ENCODE measurements at regions not wholly inside any gene's neighbourhood (a gene's known extent, or its start where the extent isn't known, plus 50 kb on each side); places are given as distances from the start of the nearest gene placed in this dataset.

DNA sequence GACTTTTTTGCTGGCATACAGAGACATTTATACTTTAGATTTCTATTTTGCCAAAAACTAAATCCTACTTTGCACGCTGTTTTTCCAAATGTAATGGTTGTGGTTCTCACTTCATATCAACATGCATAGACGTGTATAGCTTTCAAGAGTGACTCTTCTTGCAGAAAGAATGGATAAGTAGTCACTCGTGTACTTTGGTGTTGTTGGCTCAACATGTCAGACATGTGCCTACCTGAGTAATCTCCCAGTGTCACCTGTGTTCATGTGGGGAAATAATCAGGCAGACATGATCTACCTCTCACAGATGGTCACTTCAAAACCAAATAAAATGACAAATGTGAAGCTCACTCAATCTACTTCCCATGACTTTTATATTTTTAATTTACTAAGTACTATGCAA is 73.1 kb downstream of the GPR88 start:
- no peak overlapping the region for H3K4me3 ChIP-seq (ENCODE audit: low read depth, low read length)
- TF ChIP-seq, protein P1, sequence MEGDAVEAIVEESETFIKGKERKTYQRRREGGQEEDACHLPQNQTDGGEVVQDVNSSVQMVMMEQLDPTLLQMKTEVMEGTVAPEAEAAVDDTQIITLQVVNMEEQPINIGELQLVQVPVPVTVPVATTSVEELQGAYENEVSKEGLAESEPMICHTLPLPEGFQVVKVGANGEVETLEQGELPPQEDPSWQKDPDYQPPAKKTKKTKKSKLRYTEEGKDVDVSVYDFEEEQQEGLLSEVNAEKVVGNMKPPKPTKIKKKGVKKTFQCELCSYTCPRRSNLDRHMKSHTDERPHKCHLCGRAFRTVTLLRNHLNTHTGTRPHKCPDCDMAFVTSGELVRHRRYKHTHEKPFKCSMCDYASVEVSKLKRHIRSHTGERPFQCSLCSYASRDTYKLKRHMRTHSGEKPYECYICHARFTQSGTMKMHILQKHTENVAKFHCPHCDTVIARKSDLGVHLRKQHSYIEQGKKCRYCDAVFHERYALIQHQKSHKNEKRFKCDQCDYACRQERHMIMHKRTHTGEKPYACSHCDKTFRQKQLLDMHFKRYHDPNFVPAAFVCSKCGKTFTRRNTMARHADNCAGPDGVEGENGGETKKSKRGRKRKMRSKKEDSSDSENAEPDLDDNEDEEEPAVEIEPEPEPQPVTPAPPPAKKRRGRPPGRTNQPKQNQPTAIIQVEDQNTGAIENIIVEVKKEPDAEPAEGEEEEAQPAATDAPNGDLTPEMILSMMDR (IDR thresholded peaks at IDR 0.05; ENCODE audit: low read depth, low read length) = no peak

DNA sequence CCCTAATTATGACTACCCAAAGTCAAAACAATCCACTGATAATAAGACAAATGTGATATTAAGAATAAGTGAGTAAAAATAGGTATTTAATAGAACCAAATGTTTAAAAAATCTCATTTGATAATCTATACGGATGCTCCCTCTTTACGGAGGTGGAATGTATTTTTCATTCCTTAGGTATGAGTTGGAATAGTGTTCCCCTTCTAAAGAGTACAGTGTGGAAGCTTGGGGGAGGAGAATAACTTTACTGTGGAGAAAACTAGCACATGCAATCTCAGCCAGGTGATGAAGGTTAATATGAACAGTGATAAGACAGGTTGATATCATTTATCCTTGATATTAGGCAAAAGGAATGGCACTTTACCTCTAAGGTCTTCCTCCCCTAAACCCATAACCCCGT is 74.6 kb downstream of the GPR88 start:
- no peak overlapping the region for H3K4me3 ChIP-seq (ENCODE audit: low read depth, low read length)
- TF ChIP-seq, protein P1 (IDR thresholded peaks at IDR 0.05; ENCODE audit: low read depth, low read length) = no peak

DNA sequence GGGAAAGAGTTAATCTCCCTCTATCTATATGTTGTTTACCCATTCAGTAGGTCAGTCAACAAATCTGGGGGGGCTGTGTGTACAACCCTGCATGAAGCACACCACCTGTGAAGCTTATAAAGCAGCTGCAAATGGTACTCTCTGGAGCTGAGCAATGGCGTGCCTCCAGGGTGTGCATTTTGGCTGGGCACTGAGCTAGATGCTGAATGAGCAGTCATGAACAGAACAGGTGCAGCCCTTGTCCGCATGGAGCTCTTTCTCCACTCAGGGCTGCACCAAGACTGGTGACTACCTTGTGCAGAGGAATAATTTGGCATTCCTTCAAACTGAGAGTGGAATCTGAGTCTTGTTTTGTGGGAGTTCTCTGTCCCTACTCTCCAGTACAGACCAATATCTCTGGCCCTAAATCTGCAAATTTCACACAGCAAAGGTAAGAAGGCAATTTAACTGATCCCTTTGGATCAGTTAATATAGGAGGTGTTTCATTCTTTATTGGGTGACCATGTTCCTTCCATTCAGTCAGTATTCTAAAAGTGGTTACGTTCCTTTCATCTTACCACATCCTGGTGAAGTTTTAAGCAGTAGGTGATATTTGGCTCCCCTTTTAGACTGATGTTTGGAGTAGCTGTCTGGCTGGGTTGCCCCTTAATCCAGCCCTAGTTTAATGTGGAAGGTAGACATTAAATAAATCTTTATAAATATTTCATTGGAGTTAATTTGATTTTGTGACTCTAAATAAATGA is 76.0 kb downstream of the GPR88 start:
- TF ChIP-seq, protein P1 (IDR thresholded peaks at IDR 0.05; ENCODE audit: low read depth, low read length) = no peak
- H3K4me3 ChIP-seq (ENCODE audit: low read depth, low read length) = no peak overlapping the region

DNA sequence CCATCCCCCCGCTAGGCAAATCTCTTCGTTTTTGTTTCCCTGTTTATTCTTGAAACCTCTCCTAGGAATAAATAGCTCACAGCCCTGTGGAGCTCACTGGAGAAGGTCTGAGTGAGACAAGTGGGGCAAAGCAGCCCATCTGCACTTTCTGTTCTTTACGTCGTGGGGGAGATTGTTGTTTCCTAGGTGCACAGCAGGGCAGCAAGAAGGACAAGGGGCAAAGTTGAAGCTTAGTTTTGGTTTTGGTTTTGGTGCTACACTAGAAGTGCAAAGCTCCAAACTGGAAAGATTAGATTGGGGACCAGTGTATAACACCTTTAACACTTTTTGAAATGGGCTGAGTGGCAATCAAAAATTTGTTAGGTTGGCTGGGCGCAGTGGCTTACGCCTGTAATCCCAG is 76.6 kb downstream of the GPR88 start:
- TF ChIP-seq, protein P1 (IDR thresholded peaks at IDR 0.05; ENCODE audit: low read depth, low read length) = no peak
- H3K4me3 ChIP-seq (ENCODE audit: low read depth, low read length) = no peak overlapping the region

DNA sequence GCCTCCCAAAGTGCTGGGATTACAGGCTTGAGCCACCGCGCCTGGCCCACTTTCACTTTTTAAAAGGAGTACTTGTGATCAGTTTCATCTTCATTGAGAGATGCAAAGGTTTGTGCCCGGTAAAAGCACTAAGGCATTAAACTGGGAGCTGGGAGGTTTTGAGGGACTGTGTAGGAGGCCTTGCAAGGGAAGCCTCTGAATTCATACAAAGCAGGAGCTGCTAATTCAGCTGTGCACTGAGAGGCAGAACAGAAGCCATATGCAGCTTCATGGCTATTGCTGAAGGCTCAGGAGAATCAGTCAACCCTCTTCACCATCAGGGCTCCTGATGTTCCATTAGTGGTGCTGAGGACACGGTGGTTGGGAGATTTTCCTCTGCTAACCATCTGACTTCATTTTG is 77.7 kb downstream of the GPR88 start:
- no peak overlapping the region for H3K4me3 ChIP-seq (ENCODE audit: low read depth, low read length)
- TF ChIP-seq, protein P1 (IDR thresholded peaks at IDR 0.05; ENCODE audit: low read depth, low read length) = no peak

DNA sequence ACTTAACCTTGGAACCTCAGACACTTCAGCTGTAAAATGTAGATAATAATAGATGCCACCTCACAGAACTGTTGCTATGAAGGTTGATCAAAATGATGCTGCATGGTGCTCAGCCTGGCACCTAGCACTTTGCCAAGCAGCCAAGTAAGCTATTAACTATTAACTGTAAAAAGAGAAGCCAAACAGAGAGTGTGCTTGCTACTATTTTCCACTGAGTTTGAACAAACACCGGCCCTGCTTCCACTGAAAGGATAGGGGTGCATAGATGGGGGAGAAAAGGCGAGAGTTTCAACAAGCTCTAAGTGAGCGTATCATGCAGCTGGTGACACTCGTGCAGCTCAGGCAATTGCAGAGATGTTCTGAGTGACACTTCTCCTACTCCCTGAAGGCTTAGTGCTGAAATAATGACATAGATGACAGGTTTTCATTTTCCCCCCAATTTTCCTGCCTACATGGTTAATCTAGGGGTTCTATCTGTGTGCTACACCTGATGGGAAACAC is 78.2 kb downstream of the GPR88 start:
- TF ChIP-seq, protein P1 (IDR thresholded peaks at IDR 0.05; ENCODE audit: low read depth, low read length) = no peak
- no peak overlapping the region for H3K4me3 ChIP-seq (ENCODE audit: low read depth, low read length)

DNA sequence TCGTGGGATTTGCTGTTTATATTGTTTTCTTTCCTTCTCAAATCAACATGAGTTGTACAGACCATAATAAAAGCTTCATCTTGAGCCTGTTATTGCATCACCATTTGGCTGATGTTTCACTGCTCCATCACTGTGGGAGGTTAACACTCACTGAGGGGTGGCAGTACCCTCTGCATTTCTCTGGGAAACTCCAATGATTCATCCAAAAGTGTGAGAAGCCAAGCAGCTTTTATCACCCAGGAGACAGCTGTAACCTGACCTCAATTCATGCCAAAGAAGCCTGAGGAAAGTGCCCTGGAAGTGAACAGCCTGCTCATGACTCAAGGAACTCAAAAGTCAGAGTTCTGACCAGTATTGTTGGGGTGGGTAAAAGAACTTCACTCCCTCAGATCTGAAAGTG is 84.1 kb downstream of the GPR88 start:
- TF ChIP-seq, protein P1 (IDR thresholded peaks at IDR 0.05; ENCODE audit: low read depth, low read length) = no peak
- no peak overlapping the region for H3K4me3 ChIP-seq (ENCODE audit: low read depth, low read length)
